Natural killer cell (primary cell): ENCODE measurements at regions not wholly inside any gene's neighbourhood (a gene's known extent, or its start where the extent isn't known, plus 50 kb on each side); places are given as distances from the start of the nearest gene placed in this dataset.
"Not testable (repeated sequence)": the region's sequence is repeated elsewhere in the genome, so short reads cannot be mapped to it uniquely, and the experiment has no call there.

Experiments used
- ATAC-seq, 3 donors: fragments of 150-1000 bp in 2 of 3; fragments of 200-7000 bp in 1 of 3; cut with Tn5 transposase; 1 replicate in 1 of 3; 2 replicates in 2 of 3; pipeline ENCODE4 v1.10.0; 2021; ENCODE audit warnings: mild to moderate bottlenecking in 2 of 3, moderate library complexity in 2 of 3
- DNase-seq, 2 donors: peaks; one replicate each; pipeline versions ENCODE4 v3.0.0 to v3.0.0-alpha.2; 2013 to 2021; ENCODE audit warnings: mixed read lengths in 1 of 2
- H3K27ac ChIP-seq: one replicate; pipeline ENCODE4 v1.5.1; 2013; ENCODE audit warnings: mild to moderate bottlenecking, low read length
- H3K27me3 ChIP-seq: one replicate; pipeline ENCODE4 v1.6.1; 2013; ENCODE audit warnings: low read length; ENCODE audit not compliant: control insufficient read depth, insufficient read depth
- H3K36me3 ChIP-seq: one replicate; pipeline ENCODE4 v1.6.1; 2013; ENCODE audit warnings: low read length; ENCODE audit not compliant: control insufficient read depth, insufficient read depth
- H3K4me1 ChIP-seq: one replicate; pipeline ENCODE4 v1.6.1; 2013; ENCODE audit warnings: low read length; ENCODE audit not compliant: control insufficient read depth, insufficient read depth
- H3K4me3 ChIP-seq: one replicate; pipeline ENCODE4 v1.5.1; 2013; ENCODE audit warnings: low read length
- H3K9me3 ChIP-seq: one replicate; pipeline ENCODE4 v1.6.1; 2013; ENCODE audit warnings: low read length; ENCODE audit not compliant: control insufficient read depth, insufficient read depth
- H3K27ac Mint-ChIP-seq, 2 donors: one replicate each; pipeline ENCODE4 v1.8.0; 2022; ENCODE audit warnings: mild to moderate bottlenecking in 2 of 2, mixed read lengths in 2 of 2, moderate library complexity in 1 of 2
- H3K27me3 Mint-ChIP-seq, 2 donors: one replicate each; pipeline ENCODE4 v1.8.0; 2022; ENCODE audit warnings: low read depth in 2 of 2, mixed read lengths in 2 of 2
- H3K36me3 Mint-ChIP-seq: one replicate; pipeline ENCODE4 v1.8.0; 2022; ENCODE audit warnings: mixed read lengths
- H3K4me1 Mint-ChIP-seq, 2 donors: one replicate each; pipeline ENCODE4 v1.8.0; 2022; ENCODE audit warnings: mixed read lengths in 2 of 2
- H3K4me3 Mint-ChIP-seq: one replicate; pipeline ENCODE4 v1.8.0; 2022; ENCODE audit warnings: mild to moderate bottlenecking, moderate library complexity, mixed read lengths
- H3K9me3 Mint-ChIP-seq, 2 donors: one replicate each; pipeline ENCODE4 v1.8.0; 2022; ENCODE audit warnings: mixed read lengths in 2 of 2
- CTCF ChIP-seq: fragments of 200-600 bp; IDR thresholded peaks from one replicate; pipeline ENCODE4 v1.8.0; 2022; ENCODE audit warnings: antibody characterized with exemption
- WGBS: methylation state at CpG from one replicate; pipeline ENCODE4 v1.1.7; 2013; ENCODE audit warnings: missing lambda C conversion rate; ENCODE audit not compliant: insufficient coverage; 5-methylcytosine and 5-hydroxymethylcytosine counted together
- intact Hi-C: fragments of 100-400 bp; cut with micrococcal nuclease; formaldehyde crosslinking; loops from one replicate; pipeline ENCODE4 v1.14.2; 2022

DNA sequence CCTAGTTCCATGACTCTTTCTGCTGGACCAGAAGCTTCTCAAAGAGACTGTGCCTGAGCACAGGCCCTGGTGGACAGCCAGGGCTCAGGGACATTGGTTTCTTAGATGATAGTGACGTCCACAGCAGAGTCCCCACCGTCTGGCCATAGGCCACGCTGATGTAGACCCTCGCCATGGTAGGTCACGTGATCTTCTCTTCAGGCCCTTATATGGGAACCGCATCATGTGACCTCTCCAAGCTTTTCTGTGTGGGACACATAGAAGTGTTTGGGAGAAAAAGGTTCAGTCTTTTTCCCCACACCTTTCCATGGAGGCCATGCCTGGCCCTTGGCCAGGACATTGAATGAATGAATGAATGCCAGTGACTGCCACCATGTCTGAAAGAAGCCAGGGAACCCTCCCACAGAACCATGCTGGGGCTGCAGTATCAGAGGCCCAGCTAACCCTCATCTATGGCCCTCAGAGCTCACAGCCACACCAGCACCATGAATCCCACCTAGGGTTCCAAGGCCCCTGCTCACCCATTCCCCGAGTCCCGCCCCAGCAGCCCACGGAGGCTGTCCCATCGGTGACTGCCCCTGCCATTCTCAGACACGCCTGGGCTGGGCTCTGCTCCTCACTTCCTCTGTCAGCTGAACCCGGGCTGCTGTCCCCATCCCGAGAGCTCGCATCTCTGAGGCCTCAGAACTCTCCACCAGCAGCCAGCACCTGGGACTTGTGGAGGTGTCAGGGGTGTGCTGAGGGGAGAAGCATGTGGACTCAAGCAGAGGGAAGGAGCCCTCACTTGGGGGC is 292.1 kb downstream of the ADGRD1 start:
- no peaks in the 10 kb centered on the region for H3K36me3 ChIP-seq
- H3K4me1 ChIP-seq: no peaks in the 10 kb centered on the region
- Mint-ChIP-seq H3K27ac (no peak overlapping the region), H3K36me3 (no peaks in the 10 kb centered on the region), H3K9me3 (peaks cover 0 to 3% of the 10 kb centered on the region in 2 donors), H3K27me3 (peaks cover 0 to 3% of the 10 kb centered on the region in 2 donors), H3K4me3 (no peak overlapping the region), H3K4me1 (no peaks in the 10 kb centered on the region)
- 86% methylated on average over 14 of the region's 14 CpGs for WGBS
- no peaks in the 10 kb centered on the region for H3K9me3 ChIP-seq
- no peak overlapping the region for H3K27ac ChIP-seq
- no peak overlapping the region for H3K4me3 ChIP-seq
- ATAC-seq: no peak
- DNase-seq: no peak
- TF ChIP-seq CTCF: no peak
- no peaks in the 10 kb centered on the region for H3K27me3 ChIP-seq
- intact Hi-C loops: no loop called here

DNA sequence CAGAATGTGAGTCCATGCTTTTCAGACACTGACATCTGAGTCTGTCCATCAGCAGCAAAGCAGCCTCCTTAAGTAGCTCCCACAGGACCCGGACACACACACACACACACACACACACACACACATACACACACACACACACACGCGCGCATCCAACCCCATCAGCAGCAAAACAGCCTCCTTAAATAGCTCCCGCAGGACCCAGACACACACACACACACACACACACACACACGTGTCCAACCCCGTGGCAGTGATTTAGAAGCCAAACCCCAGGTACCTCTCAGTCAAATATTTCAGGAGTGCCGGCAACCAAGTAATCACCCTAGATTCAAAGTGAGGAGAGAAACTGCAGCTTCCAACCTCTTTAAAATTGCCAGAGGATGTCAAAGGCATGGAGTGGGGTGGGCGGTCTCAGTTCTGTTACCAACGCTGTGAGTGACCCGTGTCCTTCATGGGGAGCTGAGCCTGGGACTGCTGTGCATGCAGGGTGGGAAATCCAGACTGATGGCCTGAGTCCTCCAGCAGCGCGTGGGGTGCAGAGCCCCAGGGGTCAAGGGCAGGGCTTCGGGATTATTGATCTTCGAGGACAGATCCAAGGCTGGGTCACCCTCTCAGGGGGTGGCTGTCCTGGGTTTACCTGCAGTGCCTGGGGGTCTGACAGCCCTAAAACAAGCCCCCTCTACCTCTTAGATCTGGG is 293.5 kb downstream of the ADGRD1 start:
- H3K4me3 Mint-ChIP-seq, H3K27me3 ChIP-seq, ATAC-seq, H3K9me3 Mint-ChIP-seq, H3K27ac Mint-ChIP-seq, DNase-seq, H3K27me3 Mint-ChIP-seq, H3K4me3 ChIP-seq, H3K4me1 ChIP-seq, H3K9me3 ChIP-seq, H3K36me3 ChIP-seq, H3K27ac ChIP-seq, H3K36me3 Mint-ChIP-seq, intact Hi-C loops, H3K4me1 Mint-ChIP-seq: not testable (repeated sequence)
- 87% methylated on average over 15 of the region's 15 CpGs for WGBS

DNA sequence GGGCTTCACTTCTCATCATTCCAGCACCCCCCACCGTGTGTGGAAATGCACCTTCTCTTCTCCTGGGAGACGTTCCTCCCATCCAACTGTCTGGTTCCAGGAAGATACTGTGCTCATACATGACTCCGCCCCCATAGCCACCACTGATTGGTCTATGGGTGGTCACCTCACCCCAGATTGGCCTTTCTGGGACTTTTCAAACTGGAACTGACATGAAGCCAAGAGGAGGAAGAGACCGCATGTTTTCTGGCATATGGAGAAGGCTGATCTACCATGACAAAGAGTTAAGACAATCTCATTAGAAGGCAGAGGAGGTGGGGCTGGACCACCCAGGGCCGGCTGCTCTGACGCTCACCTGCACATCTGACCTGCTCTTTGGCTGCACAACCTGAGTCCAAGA is 294.2 kb downstream of the ADGRD1 start:
- H3K27me3 ChIP-seq, H3K9me3 Mint-ChIP-seq, H3K36me3 Mint-ChIP-seq, DNase-seq, H3K27ac ChIP-seq, H3K4me1 Mint-ChIP-seq, H3K27ac Mint-ChIP-seq, H3K4me3 Mint-ChIP-seq, ATAC-seq, intact Hi-C loops, H3K27me3 Mint-ChIP-seq, H3K4me3 ChIP-seq, H3K36me3 ChIP-seq, H3K9me3 ChIP-seq, H3K4me1 ChIP-seq: not testable (repeated sequence)
- 90% methylated on average over 6 of the region's 6 CpGs for WGBS

GRCh38 chr12:131249246-131250027 is 295.7 kb downstream of the ADGRD1 start:
- Histone ChIP-seq H3K4me3 (no peak overlapping the region), H3K27ac (no peak overlapping the region), H3K4me1 (no peaks in the 10 kb centered on the region), H3K36me3 (no peaks in the 10 kb centered on the region), H3K9me3 (no peaks in the 10 kb centered on the region), H3K27me3 (no peaks in the 10 kb centered on the region)
- H3K4me3 Mint-ChIP-seq: no peak overlapping the region
- DNase-seq (no peak), ATAC-seq (no peak)
- no peak for TF ChIP-seq CTCF
- intact Hi-C loops: no loop called here
- no peaks in the 10 kb centered on the region for H3K9me3 Mint-ChIP-seq
- WGBS: 73% methylated on average over 4 of the region's 4 CpGs
- H3K27ac Mint-ChIP-seq: no peak overlapping the region
- H3K4me1 Mint-ChIP-seq: no peaks in the 10 kb centered on the region
- H3K27me3 Mint-ChIP-seq: peaks cover 0 to 3% of the 10 kb centered on the region in 2 donors
- H3K36me3 Mint-ChIP-seq: no peaks in the 10 kb centered on the region
